ENCODE measurements at regions not wholly inside any gene's neighbourhood (a gene's known extent, or its start where the extent isn't known, plus 50 kb on each side); places are given as distances from the start of the nearest gene placed in this dataset.

DNA sequence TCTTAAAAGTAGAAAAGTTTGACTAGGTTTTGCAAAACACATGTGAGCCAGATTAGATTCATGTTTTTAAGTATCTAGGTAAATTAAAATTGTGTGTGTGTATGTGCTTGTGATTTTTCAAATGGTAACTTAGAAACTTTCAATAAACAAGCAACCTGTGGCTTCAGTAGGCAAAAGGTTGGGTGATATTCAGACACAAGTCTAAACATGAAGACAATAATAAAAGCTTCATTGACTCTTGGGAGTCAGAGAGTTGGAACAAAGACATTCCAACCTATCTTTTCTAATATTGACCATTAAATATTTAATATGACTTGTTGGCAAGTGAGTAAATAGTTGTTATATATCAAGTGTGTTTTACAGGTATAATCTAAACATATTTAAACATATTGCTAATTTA is 1049.6 kb upstream of the ADGRL4 start:
- Histone ChIP-seq H3K9me3 (ENCODE audit: control insufficient read depth, low read length) (no peaks in the 10 kb centered on the region), H3K36me3 (ENCODE audit: control insufficient read depth, insufficient read depth, low read length) (no peaks in the 10 kb centered on the region), H3K4me1 (ENCODE audit: control insufficient read depth, insufficient read depth, low read length, poor library complexity, severe bottlenecking) (peaks cover 4% of the 10 kb centered on the region), H3K4me3 (ENCODE audit: extremely low read depth, insufficient read depth, low read length, poor library complexity, severe bottlenecking) (no peak overlapping the region), H3K27ac (ENCODE audit: low read depth, low read length, severe bottlenecking) (no peak overlapping the region)

DNA sequence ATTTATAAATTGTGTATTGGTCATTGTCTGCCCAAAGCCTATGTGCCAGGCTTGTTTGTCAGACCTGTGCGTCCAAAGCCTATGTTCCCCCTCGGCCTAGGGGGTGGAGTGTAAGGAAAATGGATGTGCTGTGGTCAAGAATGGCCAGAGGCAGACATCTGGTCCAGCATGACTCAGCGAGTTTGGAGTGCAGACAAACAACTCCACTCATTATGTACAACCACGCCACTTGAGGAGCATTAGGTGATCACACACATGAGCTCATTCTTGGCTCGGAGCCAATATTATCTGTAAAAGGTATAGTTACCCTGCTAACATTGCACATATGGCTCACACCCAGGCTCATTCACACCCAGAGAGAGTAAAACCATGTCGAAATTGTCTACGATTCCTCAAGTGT is 1047.6 kb upstream of the ADGRL4 start:
- WGBS, 2 experiments (ENCODE audit: insufficient coverage in 2 of 2), result 93% methylated on average over 4 of the region's 7 CpGs; no CpG with 5 or more reads in 1 of the 2 experiments
- no peak overlapping the region for H3K4me3 ChIP-seq (ENCODE audit: extremely low read depth, insufficient read depth, low read length, poor library complexity, severe bottlenecking)
- no peaks in the 10 kb centered on the region for H3K4me1 ChIP-seq (ENCODE audit: control insufficient read depth, insufficient read depth, low read length, poor library complexity, severe bottlenecking)
- no peaks in the 10 kb centered on the region for H3K36me3 ChIP-seq (ENCODE audit: control insufficient read depth, insufficient read depth, low read length)
- H3K27ac ChIP-seq (ENCODE audit: low read depth, low read length, severe bottlenecking), result no peak overlapping the region
- no peaks in the 10 kb centered on the region for H3K9me3 ChIP-seq (ENCODE audit: control insufficient read depth, low read length)

DNA sequence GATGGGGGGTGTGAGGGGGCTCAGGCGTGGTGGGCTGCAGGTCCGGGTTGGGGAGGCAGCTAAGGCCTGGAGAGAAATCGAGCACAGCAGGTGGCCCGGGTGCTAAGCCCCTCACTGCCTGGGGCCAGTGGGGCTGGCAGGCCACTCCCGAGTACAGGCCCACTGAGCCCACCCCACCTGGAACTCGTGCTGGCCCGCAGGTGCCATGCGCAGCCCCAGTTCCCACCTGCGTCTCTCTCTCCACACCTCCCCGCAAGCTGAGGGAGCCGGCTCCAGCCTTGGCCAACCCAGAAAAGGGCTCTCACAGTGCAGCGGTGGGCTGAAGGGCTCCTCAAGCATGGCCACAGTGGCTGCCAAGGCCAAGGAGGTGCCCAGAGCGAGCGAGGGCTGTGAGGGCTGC is 1047.1 kb upstream of the ADGRL4 start:
- Histone ChIP-seq H3K36me3 (ENCODE audit: control insufficient read depth, insufficient read depth, low read length) (no peaks in the 10 kb centered on the region), H3K4me1 (ENCODE audit: control insufficient read depth, insufficient read depth, low read length, poor library complexity, severe bottlenecking) (no peaks in the 10 kb centered on the region), H3K27ac (ENCODE audit: low read depth, low read length, severe bottlenecking) (no peak overlapping the region), H3K4me3 (ENCODE audit: extremely low read depth, insufficient read depth, low read length, poor library complexity, severe bottlenecking) (no peak overlapping the region), H3K9me3 (ENCODE audit: control insufficient read depth, low read length) (no peaks in the 10 kb centered on the region)
- WGBS, 2 experiments (ENCODE audit: insufficient coverage in 2 of 2), result 92 to 98% methylated on average over 4 to 7 of the region's 14 CpGs

DNA sequence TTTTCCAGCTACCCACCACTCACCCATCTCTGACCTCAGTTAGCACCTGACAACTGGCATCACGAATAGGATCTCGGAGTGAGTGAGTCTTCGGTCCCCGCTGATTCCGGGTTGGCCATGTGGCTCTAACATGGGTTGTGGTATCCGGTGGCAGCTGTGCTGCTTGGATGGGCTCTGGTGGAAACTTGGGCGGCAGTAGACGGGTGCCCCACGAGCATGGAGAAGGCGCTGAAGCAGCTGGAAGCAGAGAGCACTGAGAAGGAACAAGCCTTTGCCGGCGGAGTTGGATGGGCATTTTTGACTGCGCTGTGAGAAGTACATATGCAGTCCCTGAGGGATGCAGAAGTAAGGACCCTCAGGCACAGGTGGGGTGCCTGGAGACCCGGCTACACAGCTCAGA is 1044.0 kb upstream of the ADGRL4 start:
- no peaks in the 10 kb centered on the region for H3K36me3 ChIP-seq (ENCODE audit: control insufficient read depth, insufficient read depth, low read length)
- H3K9me3 ChIP-seq (ENCODE audit: control insufficient read depth, low read length), result no peaks in the 10 kb centered on the region
- 93 to 94% methylated on average over 11 to 14 of the region's 14 CpGs for WGBS, 2 experiments (ENCODE audit: insufficient coverage in 2 of 2)
- H3K4me3 ChIP-seq (ENCODE audit: extremely low read depth, insufficient read depth, low read length, poor library complexity, severe bottlenecking), result no peak overlapping the region
- no peak overlapping the region for H3K27ac ChIP-seq (ENCODE audit: low read depth, low read length, severe bottlenecking)
- no peaks in the 10 kb centered on the region for H3K4me1 ChIP-seq (ENCODE audit: control insufficient read depth, insufficient read depth, low read length, poor library complexity, severe bottlenecking)

DNA sequence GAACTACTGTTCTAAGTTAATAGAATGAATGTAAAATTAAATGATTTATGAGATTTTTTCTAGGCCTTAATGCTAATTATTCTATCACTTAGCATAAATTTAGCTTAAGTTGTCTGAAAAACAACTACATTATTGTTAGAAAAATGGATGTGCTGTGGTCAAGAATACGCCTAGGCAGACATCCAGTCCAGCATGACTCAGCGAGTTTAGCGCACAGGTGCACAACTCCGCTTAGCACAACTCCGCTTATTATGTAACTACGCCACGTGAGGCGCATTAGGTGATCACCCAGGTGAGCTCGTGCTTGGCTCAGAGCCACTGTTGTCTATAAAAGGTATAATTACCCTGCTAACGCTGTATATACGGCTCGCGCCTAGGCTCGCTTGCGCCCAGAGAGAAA is 1043.6 kb upstream of the ADGRL4 start:
- H3K4me3 ChIP-seq (ENCODE audit: extremely low read depth, insufficient read depth, low read length, poor library complexity, severe bottlenecking), result no peak overlapping the region
- H3K36me3 ChIP-seq (ENCODE audit: control insufficient read depth, insufficient read depth, low read length), result no peaks in the 10 kb centered on the region
- H3K27ac ChIP-seq (ENCODE audit: low read depth, low read length, severe bottlenecking), result no peak overlapping the region
- 97% methylated on average over 9 to 15 of the region's 15 CpGs for WGBS, 2 experiments (ENCODE audit: insufficient coverage in 2 of 2)
- H3K9me3 ChIP-seq (ENCODE audit: control insufficient read depth, low read length), result no peaks in the 10 kb centered on the region
- H3K4me1 ChIP-seq (ENCODE audit: control insufficient read depth, insufficient read depth, low read length, poor library complexity, severe bottlenecking), result no peaks in the 10 kb centered on the region

- no peak overlapping the region for H3K4me3 ChIP-seq (ENCODE audit: extremely low read depth, insufficient read depth, low read length, poor library complexity, severe bottlenecking)
- no peak overlapping the region for H3K27ac ChIP-seq (ENCODE audit: low read depth, low read length, severe bottlenecking)
Observed at GRCh38 chr1:80048716-80049115, 1042.2 kb upstream of the ADGRL4 start.

GRCh38 chr1:80047791-80048190 is 1041.3 kb upstream of the ADGRL4 start:
- Histone ChIP-seq H3K4me1 (ENCODE audit: control insufficient read depth, insufficient read depth, low read length, poor library complexity, severe bottlenecking) (no peaks in the 10 kb centered on the region), H3K9me3 (ENCODE audit: control insufficient read depth, low read length) (no peaks in the 10 kb centered on the region), H3K4me3 (ENCODE audit: extremely low read depth, insufficient read depth, low read length, poor library complexity, severe bottlenecking) (no peak overlapping the region), H3K36me3 (ENCODE audit: control insufficient read depth, insufficient read depth, low read length) (no peaks in the 10 kb centered on the region), H3K27ac (ENCODE audit: low read depth, low read length, severe bottlenecking) (no peak overlapping the region)
- WGBS, 2 experiments (ENCODE audit: insufficient coverage in 2 of 2), result 90 to 91% methylated on average over 2 of the region's 2 CpGs

More at GRCh38 chr1:80048716-80049115, 1042.2 kb upstream of the ADGRL4 start:
- Histone ChIP-seq H3K4me1 (ENCODE audit: control insufficient read depth, insufficient read depth, low read length, poor library complexity, severe bottlenecking) (no peaks in the 10 kb centered on the region), H3K9me3 (ENCODE audit: control insufficient read depth, low read length) (no peaks in the 10 kb centered on the region), H3K36me3 (ENCODE audit: control insufficient read depth, insufficient read depth, low read length) (no peaks in the 10 kb centered on the region)

- H3K36me3 ChIP-seq (ENCODE audit: control insufficient read depth, insufficient read depth, low read length), result no peaks in the 10 kb centered on the region
- H3K27ac ChIP-seq (ENCODE audit: low read depth, low read length, severe bottlenecking), result no peak overlapping the region
- no peaks in the 10 kb centered on the region for H3K9me3 ChIP-seq (ENCODE audit: control insufficient read depth, low read length)
- no peak overlapping the region for H3K4me3 ChIP-seq (ENCODE audit: extremely low read depth, insufficient read depth, low read length, poor library complexity, severe bottlenecking)
- no peaks in the 10 kb centered on the region for H3K4me1 ChIP-seq (ENCODE audit: control insufficient read depth, insufficient read depth, low read length, poor library complexity, severe bottlenecking)
Observed at GRCh38 chr1:80044662-80045061, 1038.1 kb upstream of the ADGRL4 start.

GRCh38 chr1:80036690-80037432 is 1030.3 kb upstream of the ADGRL4 start:
- no peak overlapping the region for H3K4me3 ChIP-seq (ENCODE audit: extremely low read depth, insufficient read depth, low read length, poor library complexity, severe bottlenecking)
- H3K27ac ChIP-seq (ENCODE audit: low read depth, low read length, severe bottlenecking), result no peak overlapping the region
- no peaks in the 10 kb centered on the region for H3K36me3 ChIP-seq (ENCODE audit: control insufficient read depth, insufficient read depth, low read length)
- H3K9me3 ChIP-seq (ENCODE audit: control insufficient read depth, low read length), result no peaks in the 10 kb centered on the region
- WGBS, 2 experiments (ENCODE audit: insufficient coverage in 2 of 2), result no CpG with 5 or more reads among the region's 3 CpGs
- no peaks in the 10 kb centered on the region for H3K4me1 ChIP-seq (ENCODE audit: control insufficient read depth, insufficient read depth, low read length, poor library complexity, severe bottlenecking)

DNA sequence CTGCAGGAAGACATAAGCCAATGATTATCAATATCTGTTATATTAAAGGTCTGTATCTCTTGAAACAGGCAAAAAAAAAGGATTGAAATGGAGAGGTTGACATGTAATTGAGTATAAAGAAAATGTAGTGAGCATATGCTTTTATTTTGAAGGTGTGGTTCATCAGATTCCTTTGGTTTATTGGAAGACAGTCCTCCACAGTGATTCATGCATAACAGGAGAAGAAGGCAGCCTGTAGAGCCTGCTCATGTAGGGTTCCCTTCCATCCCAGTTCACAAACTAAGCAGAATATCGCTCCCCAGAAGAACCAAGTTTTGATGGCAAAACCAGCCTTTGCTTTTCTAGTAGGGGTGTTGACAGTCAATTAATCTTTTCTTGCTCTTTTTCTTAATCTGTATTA is 1016.8 kb upstream of the ADGRL4 start:
- H3K27ac ChIP-seq (ENCODE audit: low read depth, low read length, severe bottlenecking), result no peak overlapping the region
- H3K4me1 ChIP-seq (ENCODE audit: control insufficient read depth, insufficient read depth, low read length, poor library complexity, severe bottlenecking), result no peaks in the 10 kb centered on the region
- no peaks in the 10 kb centered on the region for H3K36me3 ChIP-seq (ENCODE audit: control insufficient read depth, insufficient read depth, low read length)
- H3K4me3 ChIP-seq (ENCODE audit: extremely low read depth, insufficient read depth, low read length, poor library complexity, severe bottlenecking), result no peak overlapping the region
- no CpG with 5 or more reads among the region's 1 CpG for WGBS, 2 experiments (ENCODE audit: insufficient coverage in 2 of 2)
- no peaks in the 10 kb centered on the region for H3K9me3 ChIP-seq (ENCODE audit: control insufficient read depth, low read length)

- Histone ChIP-seq H3K9me3 (ENCODE audit: control insufficient read depth, low read length) (no peaks in the 10 kb centered on the region), H3K4me3 (ENCODE audit: extremely low read depth, insufficient read depth, low read length, poor library complexity, severe bottlenecking) (no peak overlapping the region), H3K27ac (ENCODE audit: low read depth, low read length, severe bottlenecking) (no peak overlapping the region), H3K36me3 (ENCODE audit: control insufficient read depth, insufficient read depth, low read length) (no peaks in the 10 kb centered on the region), H3K4me1 (ENCODE audit: control insufficient read depth, insufficient read depth, low read length, poor library complexity, severe bottlenecking) (no peaks in the 10 kb centered on the region)
Observed at GRCh38 chr1:80021891-80022290, 1015.4 kb upstream of the ADGRL4 start.
